Suprapubic skin (tissue), 3 donors: ENCODE measurements at regions not wholly inside any gene's neighbourhood (a gene's known extent, or its start where the extent isn't known, plus 50 kb on each side); places are given as distances from the start of the nearest gene placed in this dataset.

Experiments used
- CTCF ChIP-seq, 2 donors: fragments of 200-600 bp in 1 of 2; fragments of 450-650 bp in 1 of 2; sonication (generic) in 1 of 2; IDR thresholded peaks; one replicate each; pipeline ENCODE4 v1.5.1; 2016 to 2019; ENCODE audit warnings: antibody characterized with exemption in 2 of 2, mild to moderate bottlenecking in 1 of 2, moderate library complexity in 1 of 2
- EP300 ChIP-seq: sonication (generic); formaldehyde crosslinking; IDR thresholded peaks from one replicate; pipeline ENCODE4 v1.6.1; 2017; ENCODE audit warnings: antibody characterized with exemption
- POLR2A ChIP-seq, 2 donors: fragments of 450-650 bp; IDR thresholded peaks; one replicate each; pipeline ENCODE4 v1.6.1; 2017; ENCODE audit warnings: antibody characterized with exemption in 2 of 2, mild to moderate bottlenecking in 2 of 2, moderate library complexity in 2 of 2

GRCh38 chr2:129812071-129812470 lies 167.4 kb upstream of the RAB6C start:
- no peak for TF ChIP-seq CTCF (IDR thresholded peaks at IDR 0.05)
- no peak for TF ChIP-seq POLR2A (IDR thresholded peaks at IDR 0.05)
- no peak for TF ChIP-seq EP300
